ENCODE measurements at regions not wholly inside any gene's neighbourhood (a gene's known extent, or its start where the extent isn't known, plus 50 kb on each side); places are given as distances from the start of the nearest gene placed in this dataset.
"Not testable (repeated sequence)": the region's sequence is repeated elsewhere in the genome, so short reads cannot be mapped to it uniquely, and the experiment has no call there.

DNA sequence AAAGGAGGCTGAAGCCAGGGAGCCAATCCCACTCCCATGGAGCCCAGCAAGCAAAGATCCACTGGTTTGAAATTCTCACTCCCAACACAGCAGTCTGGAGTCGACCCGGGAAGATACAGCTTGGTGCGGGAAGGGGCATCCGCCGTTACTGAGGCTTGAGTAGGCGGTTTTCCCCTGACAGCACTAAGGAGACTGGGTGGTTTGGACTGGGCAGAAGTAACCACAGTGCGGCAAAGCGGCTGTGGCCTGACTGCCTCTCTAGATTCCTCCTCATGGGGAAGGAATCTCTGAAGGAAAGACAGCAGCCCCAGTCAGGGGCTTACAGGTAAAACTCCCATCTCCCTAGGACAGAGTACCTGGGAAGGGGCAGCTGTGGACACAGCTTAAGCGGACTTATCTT lies 261.6 kb upstream of the KYNU start:
- no peak for ATAC-seq (ENCODE audit: low read depth in 2 of 2)
- no peaks in the 10 kb centered on the region for H3K4me1 Mint-ChIP-seq

GRCh38 chr2:142613193-142613592 lies 264.3 kb upstream of the KYNU start:
- H3K36me3 Mint-ChIP-seq; DNase-seq; H3K36me3 ChIP-seq (ENCODE audit: control insufficient read depth, insufficient read depth, low read length); ATAC-seq (ENCODE audit: low read depth in 2 of 2); H3K27me3 Mint-ChIP-seq; H3K4me3 Mint-ChIP-seq; H3K27ac ChIP-seq (ENCODE audit: insufficient read depth, low read length, poor library complexity, severe bottlenecking); H3K9me3 Mint-ChIP-seq; H3K4me1 ChIP-seq (ENCODE audit: control insufficient read depth, insufficient read depth, low read length, poor library complexity, severe bottlenecking); H3K4me3 ChIP-seq (ENCODE audit: low read depth, low read length); H3K4me1 Mint-ChIP-seq; H3K27ac Mint-ChIP-seq; H3K27me3 ChIP-seq (ENCODE audit: control insufficient read depth, insufficient read depth, low read length); H3K9me3 ChIP-seq (ENCODE audit: control insufficient read depth in 2 of 2, low read length in 2 of 2): not testable (repeated sequence)

More for the DNA sequence above, 261.6 kb upstream of the KYNU start:
- no peak overlapping the region for H3K4me3 ChIP-seq (ENCODE audit: low read depth, low read length)
- Mint-ChIP-seq H3K9me3 (peaks cover 0 to 6% (median 0%) of the 10 kb centered on the region in 7 donors), H3K36me3 (no peaks in the 10 kb centered on the region), H3K27me3 (peaks cover 6% of the 10 kb centered on the region), H3K4me3 (no peak overlapping the region), H3K27ac (no peak overlapping the region)
- no peak overlapping the region for H3K27ac ChIP-seq (ENCODE audit: insufficient read depth, low read length, poor library complexity, severe bottlenecking)
- no peaks in the 10 kb centered on the region for H3K27me3 ChIP-seq (ENCODE audit: control insufficient read depth, insufficient read depth, low read length)
- no peaks in the 10 kb centered on the region for H3K4me1 ChIP-seq (ENCODE audit: control insufficient read depth, insufficient read depth, low read length, poor library complexity, severe bottlenecking)
- no peaks in the 10 kb centered on the region for H3K36me3 ChIP-seq (ENCODE audit: control insufficient read depth, insufficient read depth, low read length)
- no peaks in the 10 kb centered on the region for H3K9me3 ChIP-seq (ENCODE audit: control insufficient read depth in 2 of 2, low read length in 2 of 2)
- DNase-seq, result no peak

- ATAC-seq (ENCODE audit: low read depth in 2 of 2) (no peak), DNase-seq (no peak)
- Mint-ChIP-seq H3K9me3 (peaks cover 0 to 2% (median 0%) of the 10 kb centered on the region in 7 donors), H3K27me3 (no peaks in the 10 kb centered on the region), H3K4me1 (no peaks in the 10 kb centered on the region), H3K27ac (no peak overlapping the region), H3K36me3 (no peaks in the 10 kb centered on the region), H3K4me3 (no peak overlapping the region)
- H3K27ac ChIP-seq (ENCODE audit: insufficient read depth, low read length, poor library complexity, severe bottlenecking), result no peak overlapping the region
- no peaks in the 10 kb centered on the region for H3K27me3 ChIP-seq (ENCODE audit: control insufficient read depth, insufficient read depth, low read length)
- no peaks in the 10 kb centered on the region for H3K4me1 ChIP-seq (ENCODE audit: control insufficient read depth, insufficient read depth, low read length, poor library complexity, severe bottlenecking)
- H3K36me3 ChIP-seq (ENCODE audit: control insufficient read depth, insufficient read depth, low read length), result no peaks in the 10 kb centered on the region
- H3K9me3 ChIP-seq (ENCODE audit: control insufficient read depth in 2 of 2, low read length in 2 of 2), result no peaks in the 10 kb centered on the region
- no peak overlapping the region for H3K4me3 ChIP-seq (ENCODE audit: low read depth, low read length)
Measured at GRCh38 chr2:142605421-142605820, 272.0 kb upstream of the KYNU start.

- H3K4me1 ChIP-seq (ENCODE audit: control insufficient read depth, insufficient read depth, low read length, poor library complexity, severe bottlenecking), result no peaks in the 10 kb centered on the region
- no peak overlapping the region for H3K4me3 Mint-ChIP-seq
- no peaks in the 10 kb centered on the region for H3K27me3 ChIP-seq (ENCODE audit: control insufficient read depth, insufficient read depth, low read length)
- no peak overlapping the region for H3K27ac ChIP-seq (ENCODE audit: insufficient read depth, low read length, poor library complexity, severe bottlenecking)
- ATAC-seq (ENCODE audit: low read depth in 2 of 2) (no peak), DNase-seq (no peak)
- H3K9me3 Mint-ChIP-seq, result no peaks in the 10 kb centered on the region
- no peaks in the 10 kb centered on the region for H3K27me3 Mint-ChIP-seq
- H3K36me3 ChIP-seq (ENCODE audit: control insufficient read depth, insufficient read depth, low read length), result no peaks in the 10 kb centered on the region
- H3K9me3 ChIP-seq (ENCODE audit: control insufficient read depth in 2 of 2, low read length in 2 of 2), result no peaks in the 10 kb centered on the region
- H3K36me3 Mint-ChIP-seq, result no peaks in the 10 kb centered on the region
- no peaks in the 10 kb centered on the region for H3K4me1 Mint-ChIP-seq
- H3K4me3 ChIP-seq (ENCODE audit: low read depth, low read length), result no peak overlapping the region
- H3K27ac Mint-ChIP-seq, result no peak overlapping the region
Measured at GRCh38 chr2:142603759-142604158, 273.7 kb upstream of the KYNU start.

DNA sequence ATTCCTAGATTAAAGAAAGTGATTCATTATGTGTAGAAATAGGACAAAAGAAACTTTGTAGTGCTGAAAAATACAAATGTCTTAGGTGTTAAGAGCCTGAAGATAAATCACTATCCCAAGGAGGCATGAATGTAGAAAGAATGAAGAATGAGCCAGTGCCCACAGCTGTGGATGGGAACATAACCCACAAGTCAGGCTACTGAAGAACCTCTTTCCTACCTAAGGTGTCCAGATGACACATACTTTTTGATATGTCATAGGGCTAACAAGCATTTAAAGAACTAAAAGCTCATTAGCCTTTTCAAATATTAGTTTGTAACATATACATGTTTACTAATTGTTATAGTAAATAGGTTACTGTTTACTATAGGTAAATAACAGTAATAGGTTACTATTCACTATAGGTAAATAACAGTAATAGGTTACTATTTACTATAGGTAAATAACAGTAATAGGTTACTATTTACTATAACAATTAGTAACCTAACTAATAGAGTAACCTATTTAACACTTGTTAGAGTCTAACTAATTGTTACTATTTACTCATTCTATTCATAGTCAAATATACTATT lies 275.0 kb upstream of the KYNU start:
- no peak overlapping the region for H3K27ac ChIP-seq (ENCODE audit: insufficient read depth, low read length, poor library complexity, severe bottlenecking)
- no peaks in the 10 kb centered on the region for H3K9me3 ChIP-seq (ENCODE audit: control insufficient read depth in 2 of 2, low read length in 2 of 2)
- DNase-seq, result no peak
- H3K36me3 Mint-ChIP-seq, result no peaks in the 10 kb centered on the region
- no peaks in the 10 kb centered on the region for H3K4me1 ChIP-seq (ENCODE audit: control insufficient read depth, insufficient read depth, low read length, poor library complexity, severe bottlenecking)
- no peaks in the 10 kb centered on the region for H3K27me3 ChIP-seq (ENCODE audit: control insufficient read depth, insufficient read depth, low read length)
- H3K27me3 Mint-ChIP-seq, result no peaks in the 10 kb centered on the region
- no peak for ATAC-seq (ENCODE audit: low read depth in 2 of 2)
- no peaks in the 10 kb centered on the region for H3K9me3 Mint-ChIP-seq
- H3K27ac Mint-ChIP-seq, result no peak overlapping the region
- no peak overlapping the region for H3K4me3 ChIP-seq (ENCODE audit: low read depth, low read length)
- no peaks in the 10 kb centered on the region for H3K36me3 ChIP-seq (ENCODE audit: control insufficient read depth, insufficient read depth, low read length)
- no peak overlapping the region for H3K4me3 Mint-ChIP-seq
- no peaks in the 10 kb centered on the region for H3K4me1 Mint-ChIP-seq

GRCh38 chr2:142601794-142602193 lies 275.7 kb upstream of the KYNU start:
- H3K9me3 ChIP-seq (ENCODE audit: control insufficient read depth in 2 of 2, low read length in 2 of 2), result no peaks in the 10 kb centered on the region
- H3K4me3 ChIP-seq (ENCODE audit: low read depth, low read length), result no peak overlapping the region
- no peak overlapping the region for H3K27ac ChIP-seq (ENCODE audit: insufficient read depth, low read length, poor library complexity, severe bottlenecking)
- DNase-seq, result no peak
- Mint-ChIP-seq H3K4me3 (no peak overlapping the region), H3K36me3 (no peaks in the 10 kb centered on the region), H3K9me3 (peaks cover 0 to 1% (median 0%) of the 10 kb centered on the region in 7 donors), H3K4me1 (no peaks in the 10 kb centered on the region), H3K27me3 (no peaks in the 10 kb centered on the region), H3K27ac (no peak overlapping the region)
- no peaks in the 10 kb centered on the region for H3K36me3 ChIP-seq (ENCODE audit: control insufficient read depth, insufficient read depth, low read length)
- no peak for ATAC-seq (ENCODE audit: low read depth in 2 of 2)
- H3K4me1 ChIP-seq (ENCODE audit: control insufficient read depth, insufficient read depth, low read length, poor library complexity, severe bottlenecking), result no peaks in the 10 kb centered on the region
- no peaks in the 10 kb centered on the region for H3K27me3 ChIP-seq (ENCODE audit: control insufficient read depth, insufficient read depth, low read length)

DNA sequence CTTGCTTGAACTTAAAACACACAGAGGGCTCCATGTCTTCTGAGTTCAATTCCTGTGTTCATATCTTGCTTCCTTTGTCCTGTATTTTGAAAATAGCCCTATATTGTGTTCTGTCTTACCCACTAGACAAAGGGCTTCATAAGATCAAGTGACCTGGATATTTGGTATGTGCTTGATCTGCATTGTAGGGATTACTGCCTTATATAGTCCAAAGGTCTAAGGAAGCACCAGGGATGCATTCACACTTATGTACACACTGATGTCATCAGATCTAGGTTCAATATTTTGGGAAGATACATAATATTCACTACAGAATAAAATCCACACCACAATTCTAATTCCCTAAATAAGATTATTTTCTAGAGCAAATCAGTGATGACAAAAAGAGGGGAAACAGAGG lies 278.0 kb upstream of the KYNU start:
- Mint-ChIP-seq H3K4me1 (no peaks in the 10 kb centered on the region), H3K9me3 (peaks cover 0 to 1% (median 0%) of the 10 kb centered on the region in 7 donors), H3K36me3 (no peaks in the 10 kb centered on the region), H3K4me3 (no peak overlapping the region), H3K27ac (no peak overlapping the region), H3K27me3 (no peaks in the 10 kb centered on the region)
- no peak for DNase-seq
- no peak overlapping the region for H3K4me3 ChIP-seq (ENCODE audit: low read depth, low read length)
- H3K27me3 ChIP-seq (ENCODE audit: control insufficient read depth, insufficient read depth, low read length), result no peaks in the 10 kb centered on the region
- no peaks in the 10 kb centered on the region for H3K4me1 ChIP-seq (ENCODE audit: control insufficient read depth, insufficient read depth, low read length, poor library complexity, severe bottlenecking)
- H3K36me3 ChIP-seq (ENCODE audit: control insufficient read depth, insufficient read depth, low read length), result no peaks in the 10 kb centered on the region
- no peaks in the 10 kb centered on the region for H3K9me3 ChIP-seq (ENCODE audit: control insufficient read depth in 2 of 2, low read length in 2 of 2)
- no peak for ATAC-seq (ENCODE audit: low read depth in 2 of 2)
- H3K27ac ChIP-seq (ENCODE audit: insufficient read depth, low read length, poor library complexity, severe bottlenecking), result no peak overlapping the region

- Histone ChIP-seq H3K27ac (ENCODE audit: insufficient read depth, low read length, poor library complexity, severe bottlenecking) (no peak overlapping the region), H3K4me3 (ENCODE audit: low read depth, low read length) (no peak overlapping the region), H3K9me3 (ENCODE audit: control insufficient read depth in 2 of 2, low read length in 2 of 2) (no peaks in the 10 kb centered on the region), H3K27me3 (ENCODE audit: control insufficient read depth, insufficient read depth, low read length) (no peaks in the 10 kb centered on the region), H3K4me1 (ENCODE audit: control insufficient read depth, insufficient read depth, low read length, poor library complexity, severe bottlenecking) (no peaks in the 10 kb centered on the region), H3K36me3 (ENCODE audit: control insufficient read depth, insufficient read depth, low read length) (no peaks in the 10 kb centered on the region)
- DNase-seq (no peak), ATAC-seq (ENCODE audit: low read depth in 2 of 2) (no peak)
- Mint-ChIP-seq H3K4me3 (no peak overlapping the region), H3K27me3 (no peaks in the 10 kb centered on the region), H3K9me3 (peaks cover 0 to 1% (median 0%) of the 10 kb centered on the region in 7 donors), H3K36me3 (no peaks in the 10 kb centered on the region), H3K4me1 (no peaks in the 10 kb centered on the region), H3K27ac (no peak overlapping the region)
Measured at GRCh38 chr2:142598846-142599245, 278.6 kb upstream of the KYNU start.

Measured in CD4-positive, CD25-positive, alpha-beta regulatory T cell (primary cell).